ENCODE measurements at regions not wholly inside any gene's neighbourhood (a gene's known extent, or its start where the extent isn't known, plus 50 kb on each side); places are given as distances from the start of the nearest gene placed in this dataset.

- TF ChIP-seq CTCF (IDR thresholded peaks at IDR 0.05) = no peak
- no peak for TF ChIP-seq POLR2A (IDR thresholded peaks at IDR 0.05)
- Histone ChIP-seq H3K27me3 (peaks cover 0 to 5% of the 10 kb centered on the region in 2 donors), H3K36me3 (no peaks in the 10 kb centered on the region), H3K9me3 (no peaks in the 10 kb centered on the region), H3K4me3 (no peak overlapping the region), H3K27ac (no peak overlapping the region), H3K4me1 (no peaks in the 10 kb centered on the region)
- intact Hi-C loops (cut with DNase I) = no loop called here
- ATAC-seq (no peak), DNase-seq (no peak)
- WGBS (ENCODE audit: insufficient coverage, low coverage, low lambda C conversion rate, missing lambda C conversion rate) = 65% methylated on average over 11 of the region's 12 CpGs
These were observed 50.3 kb upstream of the VSTM2B start for GRCh38 chr19:29475469-29475868.

All from right lobe of liver (tissue), 6 donors.